ENCODE measurements at regions not wholly inside any gene's neighbourhood (a gene's known extent, or its start where the extent isn't known, plus 50 kb on each side); places are given as distances from the start of the nearest gene placed in this dataset.
"Not testable (repeated sequence)": the region's sequence is repeated elsewhere in the genome, so short reads cannot be mapped to it uniquely, and the experiment has no call there.

GRCh38 chr3:11909726-11910125 lies 63.0 kb upstream of the TAMM41 start:
- Histone ChIP-seq H3K4me2 (ENCODE audit: low read length) (no peak overlapping the region), H2AFZ (ENCODE audit: low read depth, low read length) (no peak overlapping the region), H3K27me3 (ENCODE audit: insufficient read depth, low read length) (no peaks in the 10 kb centered on the region), H3K4me1 (ENCODE audit: insufficient read depth, low read length) (no peaks in the 10 kb centered on the region), H3K9me3 (ENCODE audit: insufficient read depth, low read depth, low read length) (no peaks in the 10 kb centered on the region), H3K27ac (ENCODE audit: low read depth, low read length) (no peak overlapping the region), H4K20me1 (ENCODE audit: insufficient read depth, low read length) (no peaks in the 10 kb centered on the region), H3K4me3 (ENCODE audit: insufficient read depth, low read depth, low read length) (no peak overlapping the region), H3K9ac (ENCODE audit: low read length) (no peak overlapping the region), H3K36me3 (ENCODE audit: insufficient read depth, low read length) (no peaks in the 10 kb centered on the region), H3K79me2 (ENCODE audit: insufficient read depth, low read length) (no peaks in the 10 kb centered on the region)
- Mint-ChIP-seq H3K4me1 (ENCODE audit: low read depth, unreplicated experiment) (no peaks in the 10 kb centered on the region), H3K4me3 (ENCODE audit: unreplicated experiment) (no peak overlapping the region), H3K36me3 (ENCODE audit: low read depth, unreplicated experiment) (no peaks in the 10 kb centered on the region), H3K27ac (ENCODE audit: unreplicated experiment) (no peak overlapping the region), H3K9me3 (ENCODE audit: unreplicated experiment) (peaks cover 7% of the 10 kb centered on the region), H3K27me3 (ENCODE audit: low read depth, unreplicated experiment) (peaks cover 42% of the 10 kb centered on the region)
- DNase-seq (ENCODE audit: low read depth), result no peak
- FAIRE-seq, result no peak
- TF ChIP-seq CTCF (IDR thresholded peaks at IDR 0.05; ENCODE audit: insufficient read depth, low read depth, low read length) (no peak), EZH2 (IDR thresholded peaks at IDR 0.05; ENCODE audit: insufficient read depth, low read length) (no peak)

GRCh38 chr3:11910216-11910930 lies 63.7 kb upstream of the TAMM41 start:
- not testable (repeated sequence) for H3K9me3 Mint-ChIP-seq (ENCODE audit: unreplicated experiment); H3K4me1 Mint-ChIP-seq (ENCODE audit: low read depth, unreplicated experiment)

GRCh38 chr3:11910971-11911531 lies 64.4 kb upstream of the TAMM41 start:
- Mint-ChIP-seq H3K9me3 (ENCODE audit: unreplicated experiment) (peaks cover 7% of the 10 kb centered on the region), H3K4me3 (ENCODE audit: unreplicated experiment) (no peak overlapping the region), H3K36me3 (ENCODE audit: low read depth, unreplicated experiment) (no peaks in the 10 kb centered on the region), H3K4me1 (ENCODE audit: low read depth, unreplicated experiment) (no peaks in the 10 kb centered on the region), H3K27ac (ENCODE audit: unreplicated experiment) (no peak overlapping the region), H3K27me3 (ENCODE audit: low read depth, unreplicated experiment) (peaks cover 44% of the 10 kb centered on the region)
- Histone ChIP-seq H2AFZ (ENCODE audit: low read depth, low read length) (no peak overlapping the region), H3K9ac (ENCODE audit: low read length) (no peak overlapping the region), H3K79me2 (ENCODE audit: insufficient read depth, low read length) (no peaks in the 10 kb centered on the region), H3K4me1 (ENCODE audit: insufficient read depth, low read length) (no peaks in the 10 kb centered on the region), H3K36me3 (ENCODE audit: insufficient read depth, low read length) (no peaks in the 10 kb centered on the region), H3K9me3 (ENCODE audit: insufficient read depth, low read depth, low read length) (no peaks in the 10 kb centered on the region), H3K4me3 (ENCODE audit: insufficient read depth, low read depth, low read length) (no peak overlapping the region), H4K20me1 (ENCODE audit: insufficient read depth, low read length) (no peaks in the 10 kb centered on the region), H3K4me2 (ENCODE audit: low read length) (no peak overlapping the region), H3K27me3 (ENCODE audit: insufficient read depth, low read length) (no peaks in the 10 kb centered on the region), H3K27ac (ENCODE audit: low read depth, low read length) (no peak overlapping the region)
- DNase-seq (ENCODE audit: low read depth) (no peak), FAIRE-seq (no peak)
- no peak for TF ChIP-seq CTCF (IDR thresholded peaks at IDR 0.05; ENCODE audit: insufficient read depth, low read depth, low read length)

More at GRCh38 chr3:11910216-11910930, 63.7 kb upstream of the TAMM41 start:
- H3K4me1 ChIP-seq (ENCODE audit: insufficient read depth, low read length); H3K4me3 ChIP-seq (ENCODE audit: insufficient read depth, low read depth, low read length); H3K36me3 Mint-ChIP-seq (ENCODE audit: low read depth, unreplicated experiment); H3K27ac ChIP-seq (ENCODE audit: low read depth, low read length); H3K36me3 ChIP-seq (ENCODE audit: insufficient read depth, low read length); H3K27ac Mint-ChIP-seq (ENCODE audit: unreplicated experiment); H4K20me1 ChIP-seq (ENCODE audit: insufficient read depth, low read length); FAIRE-seq; H2AFZ ChIP-seq (ENCODE audit: low read depth, low read length); H3K79me2 ChIP-seq (ENCODE audit: insufficient read depth, low read length); H3K4me3 Mint-ChIP-seq (ENCODE audit: unreplicated experiment); H3K9me3 ChIP-seq (ENCODE audit: insufficient read depth, low read depth, low read length); DNase-seq (ENCODE audit: low read depth); H3K4me2 ChIP-seq (ENCODE audit: low read length); H3K27me3 ChIP-seq (ENCODE audit: insufficient read depth, low read length); H3K9ac ChIP-seq (ENCODE audit: low read length): not testable (repeated sequence)
- peaks cover 42% of the 10 kb centered on the region for H3K27me3 Mint-ChIP-seq (ENCODE audit: low read depth, unreplicated experiment)

- H3K9me3 Mint-ChIP-seq (ENCODE audit: unreplicated experiment); H3K9me3 ChIP-seq (ENCODE audit: insufficient read depth, low read depth, low read length); H3K9ac ChIP-seq (ENCODE audit: low read length); H3K36me3 Mint-ChIP-seq (ENCODE audit: low read depth, unreplicated experiment); H3K4me2 ChIP-seq (ENCODE audit: low read length); H3K27me3 ChIP-seq (ENCODE audit: insufficient read depth, low read length); H3K36me3 ChIP-seq (ENCODE audit: insufficient read depth, low read length); H3K27ac Mint-ChIP-seq (ENCODE audit: unreplicated experiment); H3K27ac ChIP-seq (ENCODE audit: low read depth, low read length); H3K4me3 ChIP-seq (ENCODE audit: insufficient read depth, low read depth, low read length); H3K4me3 Mint-ChIP-seq (ENCODE audit: unreplicated experiment); H3K4me1 ChIP-seq (ENCODE audit: insufficient read depth, low read length); H3K4me1 Mint-ChIP-seq (ENCODE audit: low read depth, unreplicated experiment); H2AFZ ChIP-seq (ENCODE audit: low read depth, low read length); H3K79me2 ChIP-seq (ENCODE audit: insufficient read depth, low read length); DNase-seq (ENCODE audit: low read depth); FAIRE-seq; H4K20me1 ChIP-seq (ENCODE audit: insufficient read depth, low read length): not testable (repeated sequence)
- peaks cover 41% of the 10 kb centered on the region for H3K27me3 Mint-ChIP-seq (ENCODE audit: low read depth, unreplicated experiment)
Measured at GRCh38 chr3:11911887-11912286, 65.2 kb upstream of the TAMM41 start.
